Mesenchymal stem cell (in vitro differentiated cells and primary cell): ENCODE measurements at regions not wholly inside any gene's neighbourhood (a gene's known extent, or its start where the extent isn't known, plus 50 kb on each side); places are given as distances from the start of the nearest gene placed in this dataset.

Experiments
- DNase-seq: peaks from one replicate; pipeline ENCODE4 v3.0.0-alpha.2; 2013
- H2AFZ ChIP-seq: one replicate; pipeline ENCODE4 v1.6.1; 2013; ENCODE audit warnings: low read depth, mild to moderate bottlenecking, control low read depth, inconsistent platforms, low read length, moderate library complexity
- H2AK5ac ChIP-seq: 2 replicates; pipeline ENCODE4 v1.6.1; 2013; ENCODE audit warnings: low read length, moderate library complexity, mild to moderate bottlenecking, inconsistent platforms; ENCODE audit not compliant: severe bottlenecking
- H2BK120ac ChIP-seq: one replicate; pipeline ENCODE4 v1.6.1; 2013; ENCODE audit warnings: low read depth, mild to moderate bottlenecking, inconsistent platforms, low read length, moderate library complexity
- H2BK12ac ChIP-seq, 2 experiments: one replicate each; pipeline ENCODE4 v1.6.1; 2013; ENCODE audit warnings: inconsistent platforms in 2 of 2, low read length in 2 of 2, mild to moderate bottlenecking in 2 of 2, moderate library complexity in 2 of 2, control low read depth in 1 of 2
- H2BK15ac ChIP-seq: one replicate; pipeline ENCODE4 v1.6.1; 2013; ENCODE audit warnings: mild to moderate bottlenecking, low read depth, inconsistent platforms; ENCODE audit not compliant: poor library complexity, severe bottlenecking
- H2BK5ac ChIP-seq: 2 replicates; pipeline ENCODE4 v1.6.1; 2013; ENCODE audit warnings: low read depth, mild to moderate bottlenecking, low read length, control low read depth, inconsistent platforms; ENCODE audit not compliant: poor library complexity, severe bottlenecking
- H3K14ac ChIP-seq, 2 experiments: one replicate each; pipeline ENCODE4 v1.6.1; 2013; ENCODE audit warnings: inconsistent platforms in 2 of 2, low read length in 2 of 2, control low read depth in 1 of 2, mild to moderate bottlenecking in 1 of 2, moderate library complexity in 1 of 2
- H3K18ac ChIP-seq, 2 experiments: one replicate each; pipeline ENCODE4 v1.6.1; 2013; ENCODE audit warnings: inconsistent platforms in 2 of 2, low read length in 2 of 2, control low read depth in 1 of 2, low read depth in 1 of 2, mild to moderate bottlenecking in 1 of 2
- H3K23ac ChIP-seq, 2 experiments: one replicate each; pipeline ENCODE4 v1.6.1; 2013; ENCODE audit warnings: inconsistent platforms in 2 of 2, low read length in 2 of 2, mild to moderate bottlenecking in 2 of 2, moderate library complexity in 2 of 2, control low read depth in 1 of 2
- H3K27ac ChIP-seq: 2 replicates; pipeline ENCODE4 v1.5.1; 2013; ENCODE audit warnings: mild to moderate bottlenecking, moderate library complexity, low read length, control low read depth, inconsistent platforms; ENCODE audit not compliant: poor library complexity, severe bottlenecking
- H3K27me3 ChIP-seq, 2 experiments: 2 replicates each; pipeline versions ENCODE4 v1.6.1 to v1.7.0; 2013; ENCODE audit warnings: low read length in 2 of 2, mild to moderate bottlenecking in 2 of 2, moderate library complexity in 2 of 2, control low read depth in 1 of 2, inconsistent platforms in 1 of 2; ENCODE audit not compliant: control insufficient read depth in 1 of 2, insufficient read depth in 1 of 2
- H3K36me3 ChIP-seq, 2 experiments: 2 replicates each; pipeline versions ENCODE4 v1.6.1 to v1.7.0; 2013; ENCODE audit warnings: low read length in 2 of 2, control low read depth in 1 of 2, inconsistent platforms in 1 of 2, low read depth in 1 of 2, mild to moderate bottlenecking in 1 of 2; ENCODE audit not compliant: insufficient read depth in 2 of 2, control insufficient read depth in 1 of 2
- H3K4ac ChIP-seq, 2 experiments: one replicate each; pipeline ENCODE4 v1.6.1; 2013; ENCODE audit warnings: inconsistent platforms in 2 of 2, low read length in 2 of 2, mild to moderate bottlenecking in 2 of 2, moderate library complexity in 2 of 2, control low read depth in 1 of 2, low read depth in 1 of 2
- H3K4me1 ChIP-seq: 2 replicates; pipeline ENCODE4 v1.6.1; 2013; ENCODE audit warnings: low read depth, low read length, control low read depth; ENCODE audit not compliant: control insufficient read depth, insufficient read depth
- H3K4me2 ChIP-seq: 2 replicates; pipeline ENCODE4 v1.6.1; 2013; ENCODE audit warnings: low read length, mild to moderate bottlenecking, inconsistent platforms; ENCODE audit not compliant: poor library complexity, severe bottlenecking
- H3K4me3 ChIP-seq, 2 experiments: 2 replicates each; pipeline versions ENCODE4 v1.5.1 to v1.7.0; 2013; ENCODE audit warnings: low read length in 2 of 2, mild to moderate bottlenecking in 2 of 2, control low read depth in 1 of 2, low read depth in 1 of 2; ENCODE audit not compliant: insufficient read depth in 1 of 2
- H3K79me1 ChIP-seq: replicated peaks from 2 replicates; pipeline ENCODE4 v1.6.1; 2013; ENCODE audit warnings: mild to moderate bottlenecking, control low read depth, low read length, inconsistent platforms; ENCODE audit not compliant: poor library complexity, severe bottlenecking
- H3K9ac ChIP-seq: 2 replicates; pipeline ENCODE4 v1.7.0; 2013; ENCODE audit warnings: mild to moderate bottlenecking, low read length, moderate library complexity
- H3K9me3 ChIP-seq: 2 replicates; pipeline ENCODE4 v1.7.0; 2013; ENCODE audit warnings: mild to moderate bottlenecking, low read length; ENCODE audit not compliant: control insufficient read depth
- H4K8ac ChIP-seq: one replicate; pipeline ENCODE4 v1.6.1; 2013; ENCODE audit warnings: inconsistent platforms, mild to moderate bottlenecking, low read length, moderate library complexity
- H4K91ac ChIP-seq: one replicate; pipeline ENCODE4 v1.6.1; 2013; ENCODE audit warnings: mild to moderate bottlenecking, low read length, inconsistent platforms
- WGBS: methylation state at CpG from one replicate; pipeline ENCODE4 v1.1.7; 2013; ENCODE audit warnings: mixed read lengths; 5-methylcytosine and 5-hydroxymethylcytosine counted together

- WGBS, result 75% methylated on average over 2 of the region's 4 CpGs
- Histone ChIP-seq H4K8ac (no peak overlapping the region), H2AFZ (no peak overlapping the region), H3K9ac (no peak overlapping the region), H4K91ac (no peak overlapping the region), H2BK120ac (no peak overlapping the region), H3K27me3 (no peaks in the 10 kb centered on the region), H3K23ac (no peak overlapping the region), H2AK5ac (no peak overlapping the region), H3K9me3 (peaks cover 13% of the 10 kb centered on the region), H2BK15ac (no peak overlapping the region), H3K4me1 (no peaks in the 10 kb centered on the region), H3K36me3 (no peaks in the 10 kb centered on the region), H3K4me2 (no peak overlapping the region), H3K18ac (no peak overlapping the region), H2BK12ac (no peak overlapping the region), H3K4me3 (no peak overlapping the region), H3K79me1 (no peaks in the 10 kb centered on the region), H3K27ac (no peak overlapping the region), H3K4ac (no peak overlapping the region), H2BK5ac (no peak overlapping the region), H3K14ac (no peak overlapping the region)
- no peak for DNase-seq
Measured at GRCh38 chr2:116145031-116145430, 1669.5 kb upstream of the DDX18 start.

DNA sequence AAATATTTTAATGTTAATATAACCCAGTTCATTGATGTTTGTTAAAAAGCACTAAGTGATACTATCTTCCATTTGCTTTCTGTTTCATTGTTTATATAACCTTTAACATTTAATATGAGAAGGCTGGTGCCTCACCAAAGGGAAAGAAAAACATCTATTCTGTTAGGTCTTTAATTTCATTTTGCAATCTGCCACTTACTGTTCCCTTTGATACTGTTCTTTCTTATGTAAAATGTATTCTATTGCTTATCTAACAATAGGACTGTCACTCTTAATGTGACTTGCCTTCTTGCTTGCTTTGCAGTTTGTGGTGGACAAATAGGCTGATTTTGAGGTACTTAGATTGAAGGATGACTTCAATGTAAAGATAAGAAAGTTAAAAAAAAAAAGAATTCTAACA lies 1666.1 kb upstream of the DDX18 start:
- Histone ChIP-seq H3K27me3 (no peaks in the 10 kb centered on the region), H3K4me1 (no peaks in the 10 kb centered on the region), H3K36me3 (no peaks in the 10 kb centered on the region), H3K4me3 (no peak overlapping the region), H3K79me1 (no peaks in the 10 kb centered on the region), H3K23ac (no peak overlapping the region), H3K27ac (no peak overlapping the region), H2AFZ (no peak overlapping the region), H2BK5ac (no peak overlapping the region), H2BK15ac (no peak overlapping the region), H4K91ac (no peak overlapping the region), H3K9me3 (peaks cover 35% of the 10 kb centered on the region), H3K18ac (no peak overlapping the region), H2BK12ac (no peak overlapping the region), H4K8ac (no peak overlapping the region), H2BK120ac (no peak overlapping the region), H3K9ac (no peak overlapping the region), H3K14ac (no peak overlapping the region), H3K4ac (no peak overlapping the region), H3K4me2 (no peak overlapping the region), H2AK5ac (no peak overlapping the region)
- no peak for DNase-seq

DNA sequence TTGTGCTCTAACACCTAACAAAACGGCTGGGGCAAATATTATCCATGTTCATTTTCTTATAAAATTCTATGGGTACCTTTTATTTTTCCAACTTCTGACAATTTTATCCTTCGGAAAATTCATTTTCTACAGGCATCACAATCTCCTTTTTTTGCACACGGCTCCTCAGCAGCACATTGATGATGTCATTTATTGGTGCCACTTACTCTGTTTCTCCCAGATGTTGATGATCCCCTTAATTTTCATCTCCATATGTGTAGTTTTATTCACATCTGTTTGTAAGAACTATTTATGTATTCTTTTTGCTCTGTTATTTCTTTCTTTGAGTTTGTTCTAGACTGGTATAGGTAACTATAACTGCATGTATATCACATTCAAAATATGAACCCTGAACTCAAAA lies 1660.8 kb upstream of the DDX18 start:
- H2AFZ ChIP-seq, result no peak overlapping the region
- no peak overlapping the region for H3K18ac ChIP-seq
- H3K23ac ChIP-seq, result no peak overlapping the region
- no peak overlapping the region for H2BK15ac ChIP-seq
- no peak overlapping the region for H4K8ac ChIP-seq
- peaks cover 56% of the 10 kb centered on the region for H3K9me3 ChIP-seq
- H3K79me1 ChIP-seq, result no peaks in the 10 kb centered on the region
- no peaks in the 10 kb centered on the region for H3K36me3 ChIP-seq
- 58% methylated on average over 3 of the region's 3 CpGs for WGBS
- no peak overlapping the region for H3K14ac ChIP-seq
- H2BK5ac ChIP-seq, result no peak overlapping the region
- H3K4ac ChIP-seq, result no peak overlapping the region
- no peak overlapping the region for H3K27ac ChIP-seq
- H2AK5ac ChIP-seq, result no peak overlapping the region
- no peaks in the 10 kb centered on the region for H3K4me1 ChIP-seq
- H2BK120ac ChIP-seq, result no peak overlapping the region
- no peak for DNase-seq
- no peak overlapping the region for H2BK12ac ChIP-seq
- no peak overlapping the region for H3K4me2 ChIP-seq
- H3K4me3 ChIP-seq, result no peak overlapping the region
- no peak overlapping the region for H4K91ac ChIP-seq
- H3K27me3 ChIP-seq, result no peaks in the 10 kb centered on the region
- H3K9ac ChIP-seq, result no peak overlapping the region

- H3K14ac ChIP-seq, result no peak overlapping the region
- no peaks in the 10 kb centered on the region for H3K27me3 ChIP-seq
- no peak overlapping the region for H2BK5ac ChIP-seq
- H3K79me1 ChIP-seq, result no peaks in the 10 kb centered on the region
- no peaks in the 10 kb centered on the region for H3K4me1 ChIP-seq
- H2BK12ac ChIP-seq, result no peak overlapping the region
- no peak overlapping the region for H3K4me3 ChIP-seq
- DNase-seq, result no peak
- WGBS, result 79% methylated on average over 5 of the region's 5 CpGs
- H3K9me3 ChIP-seq, result peaks cover 45% of the 10 kb centered on the region
- no peak overlapping the region for H2BK120ac ChIP-seq
- H4K91ac ChIP-seq, result no peak overlapping the region
- no peak overlapping the region for H3K4me2 ChIP-seq
- H3K18ac ChIP-seq, result no peak overlapping the region
- H3K4ac ChIP-seq, result no peak overlapping the region
- H3K27ac ChIP-seq, result no peak overlapping the region
- no peak overlapping the region for H3K9ac ChIP-seq
- H3K36me3 ChIP-seq, result no peaks in the 10 kb centered on the region
- no peak overlapping the region for H3K23ac ChIP-seq
- no peak overlapping the region for H2BK15ac ChIP-seq
- no peak overlapping the region for H2AFZ ChIP-seq
- H4K8ac ChIP-seq, result no peak overlapping the region
- H2AK5ac ChIP-seq, result no peak overlapping the region
Measured at GRCh38 chr2:116160657-116161056, 1653.8 kb upstream of the DDX18 start.
